HFF-Myc (cell line): ENCODE measurements at regions not wholly inside any gene's neighbourhood (a gene's known extent, or its start where the extent isn't known, plus 50 kb on each side); places are given as distances from the start of the nearest gene placed in this dataset.

Source experiments
- DNase-seq: peaks from one replicate; pipeline ENCODE4 v3.0.0-alpha.2; 2011; ENCODE audit warnings: low read depth; ENCODE audit errors: extremely low read depth
- H3K4me3 ChIP-seq: replicated peaks from 2 replicates; pipeline ENCODE4 v1.5.1; 2011; ENCODE audit warnings: low read depth, mild to moderate bottlenecking, control low read depth, low read length
- TF ChIP-seq, protein P1 (sequence below): IDR thresholded peaks from 2 replicates; pipeline ENCODE4 v1.5.1; 2012; ENCODE audit warnings: mild to moderate bottlenecking, low read depth, low read length, control low read depth; ENCODE audit errors: missing control alignments

DNA sequence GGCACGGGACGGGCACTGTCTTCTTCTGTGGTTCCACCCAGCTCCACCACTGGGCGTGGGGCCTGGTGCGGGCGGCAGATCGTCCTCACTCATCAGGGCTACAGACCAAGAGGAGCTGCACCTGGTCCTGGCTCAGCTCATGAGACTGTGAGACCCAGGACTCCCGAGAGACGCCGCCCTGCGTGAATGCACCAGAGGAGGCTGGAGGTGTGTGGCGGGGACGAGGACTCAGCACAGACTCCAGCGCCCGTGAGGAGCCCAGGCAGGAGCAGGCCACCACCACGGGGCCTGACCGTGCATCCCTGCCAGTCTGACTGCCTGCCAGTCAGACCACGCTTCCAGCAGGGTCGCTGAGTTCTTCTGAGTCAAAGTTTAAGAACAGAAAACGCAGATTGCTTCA lies 112.5 kb upstream of the SALL3 start:
- no peak overlapping the region for H3K4me3 ChIP-seq
- no peak for DNase-seq
- TF ChIP-seq, protein P1, sequence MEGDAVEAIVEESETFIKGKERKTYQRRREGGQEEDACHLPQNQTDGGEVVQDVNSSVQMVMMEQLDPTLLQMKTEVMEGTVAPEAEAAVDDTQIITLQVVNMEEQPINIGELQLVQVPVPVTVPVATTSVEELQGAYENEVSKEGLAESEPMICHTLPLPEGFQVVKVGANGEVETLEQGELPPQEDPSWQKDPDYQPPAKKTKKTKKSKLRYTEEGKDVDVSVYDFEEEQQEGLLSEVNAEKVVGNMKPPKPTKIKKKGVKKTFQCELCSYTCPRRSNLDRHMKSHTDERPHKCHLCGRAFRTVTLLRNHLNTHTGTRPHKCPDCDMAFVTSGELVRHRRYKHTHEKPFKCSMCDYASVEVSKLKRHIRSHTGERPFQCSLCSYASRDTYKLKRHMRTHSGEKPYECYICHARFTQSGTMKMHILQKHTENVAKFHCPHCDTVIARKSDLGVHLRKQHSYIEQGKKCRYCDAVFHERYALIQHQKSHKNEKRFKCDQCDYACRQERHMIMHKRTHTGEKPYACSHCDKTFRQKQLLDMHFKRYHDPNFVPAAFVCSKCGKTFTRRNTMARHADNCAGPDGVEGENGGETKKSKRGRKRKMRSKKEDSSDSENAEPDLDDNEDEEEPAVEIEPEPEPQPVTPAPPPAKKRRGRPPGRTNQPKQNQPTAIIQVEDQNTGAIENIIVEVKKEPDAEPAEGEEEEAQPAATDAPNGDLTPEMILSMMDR = no peak

DNA sequence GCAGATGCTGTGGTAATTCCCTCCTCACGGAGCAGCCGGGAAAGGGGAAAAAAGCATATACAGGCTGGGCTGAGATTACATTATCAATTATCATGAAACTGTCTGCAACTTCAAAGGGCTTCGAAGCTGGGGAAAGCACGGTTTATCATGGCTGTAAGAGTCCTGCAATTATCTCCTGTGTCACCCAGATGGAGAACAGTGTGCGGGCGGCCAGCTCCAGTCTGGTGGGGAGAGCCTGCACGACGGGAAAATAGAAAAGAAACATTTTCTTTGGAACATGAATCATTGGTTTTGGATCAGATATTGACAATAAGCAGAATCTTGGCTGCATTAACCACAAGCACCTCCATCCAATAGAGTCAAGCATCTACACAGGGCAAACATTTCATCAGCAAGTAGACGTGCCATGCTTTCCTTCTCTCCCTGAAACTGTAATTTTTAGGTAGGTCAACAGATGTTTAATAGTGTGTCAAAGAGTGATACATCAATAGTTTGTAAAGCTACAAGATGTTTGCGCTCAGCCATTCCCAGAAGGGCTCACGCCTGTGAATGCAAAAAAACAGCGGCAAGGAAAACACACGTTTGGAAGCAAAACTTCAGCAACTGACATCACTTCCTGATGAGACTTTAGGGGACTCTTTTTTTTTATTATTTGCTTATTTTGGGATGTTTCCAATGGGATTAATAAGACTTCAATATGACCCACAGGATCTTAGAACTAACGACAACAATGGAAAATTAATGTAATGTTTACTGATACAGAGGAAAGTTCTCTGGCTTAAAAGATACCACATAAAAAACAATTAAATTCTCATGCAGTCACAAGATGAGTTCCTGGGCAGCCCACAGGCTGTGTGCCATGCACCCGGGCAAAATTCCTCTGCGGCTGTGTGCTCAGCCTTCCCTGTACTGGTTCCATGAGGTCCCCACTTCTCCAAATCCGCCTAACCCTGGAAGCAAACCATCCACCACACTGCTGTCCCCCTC lies 111.0 kb upstream of the SALL3 start:
- DNase-seq = no peak
- TF ChIP-seq, protein P1 = no peak
- H3K4me3 ChIP-seq = no peak overlapping the region

DNA sequence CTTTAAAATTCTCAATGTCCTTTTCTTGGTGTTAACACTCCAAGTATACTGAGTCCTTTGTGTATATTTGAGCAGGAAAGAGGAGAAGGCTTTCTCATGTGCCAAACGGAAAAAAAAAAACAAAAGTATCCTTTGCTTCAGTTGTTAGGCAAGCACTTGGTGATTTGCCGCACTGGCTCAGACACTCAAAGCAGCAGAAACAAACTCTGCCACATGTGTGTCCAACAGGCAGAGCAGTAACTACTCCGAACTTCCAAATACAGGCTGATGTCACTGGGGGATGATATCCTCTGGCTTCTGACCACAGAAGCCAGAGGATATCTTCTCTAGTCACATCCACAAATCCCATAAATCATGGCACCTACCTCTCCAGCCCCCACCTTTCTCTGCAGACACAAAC lies 108.0 kb upstream of the SALL3 start:
- DNase-seq = no peak
- TF ChIP-seq, protein P1 = no peak
- no peak overlapping the region for H3K4me3 ChIP-seq

DNA sequence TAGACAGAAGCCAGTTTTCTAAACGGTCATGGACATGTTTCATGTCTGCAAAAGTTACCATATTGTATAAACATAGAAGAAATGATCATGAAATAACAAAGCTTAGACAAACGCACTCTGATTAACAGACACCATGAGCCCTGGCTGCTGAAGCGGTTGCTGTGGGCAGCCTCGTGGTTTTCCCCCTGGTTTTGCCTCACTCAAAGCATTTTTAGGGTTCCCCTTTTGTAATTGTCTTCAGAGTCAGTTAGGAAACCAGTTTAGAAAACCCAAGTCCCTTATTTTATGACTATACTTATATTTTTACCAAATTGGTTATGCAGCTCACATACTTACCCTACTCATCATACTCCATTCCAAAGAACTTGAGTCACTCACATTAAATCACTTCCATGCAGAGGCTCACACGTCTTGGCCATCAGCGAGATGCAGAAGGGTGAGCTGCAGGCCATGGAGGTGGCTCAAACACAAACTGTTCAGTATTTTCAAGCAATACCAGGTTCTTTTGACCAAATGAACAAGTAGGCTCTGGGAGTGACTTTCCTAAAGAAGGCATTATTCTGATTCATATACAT lies 105.6 kb upstream of the SALL3 start:
- H3K4me3 ChIP-seq = no peak overlapping the region
- DNase-seq = no peak
- TF ChIP-seq, protein P1 = no peak

DNA sequence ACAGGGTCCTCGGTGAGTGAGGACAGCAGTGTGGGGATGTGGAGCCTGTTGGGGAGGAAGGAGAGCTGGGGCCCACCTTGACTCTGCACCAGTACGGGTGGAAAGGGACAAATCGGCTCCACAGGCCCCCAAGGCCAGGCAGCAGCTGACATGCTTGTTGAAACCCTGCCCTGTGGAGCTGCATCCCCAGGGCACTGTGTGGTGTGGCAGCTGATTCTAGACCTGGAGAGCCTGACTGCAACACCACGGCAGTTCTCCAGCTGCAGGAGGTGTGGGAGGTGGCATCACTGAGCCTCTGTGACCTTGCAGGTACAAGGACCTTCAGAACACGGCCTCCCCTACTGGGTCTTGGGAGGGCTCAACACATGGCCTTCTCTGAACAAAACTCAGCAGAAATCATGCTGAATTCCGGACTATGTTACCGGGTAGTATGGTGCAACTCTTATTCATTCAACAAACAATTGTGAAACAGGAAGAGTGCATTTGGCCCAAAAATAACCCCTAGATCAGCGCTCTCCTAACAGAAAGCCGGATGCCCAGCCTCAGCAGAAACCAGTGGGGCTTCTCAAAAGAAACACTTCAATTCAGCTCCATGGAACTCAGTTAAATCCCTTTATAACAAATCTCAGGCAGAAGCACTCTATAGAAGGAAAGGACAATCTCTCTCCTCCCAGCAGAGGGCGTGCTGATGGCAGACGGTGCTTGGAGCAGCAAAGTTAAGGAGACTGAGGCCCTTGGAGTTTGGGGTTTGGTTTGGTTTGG lies 104.4 kb upstream of the SALL3 start:
- no peak for DNase-seq
- TF ChIP-seq, protein P1 = no peak
- no peak overlapping the region for H3K4me3 ChIP-seq

DNA sequence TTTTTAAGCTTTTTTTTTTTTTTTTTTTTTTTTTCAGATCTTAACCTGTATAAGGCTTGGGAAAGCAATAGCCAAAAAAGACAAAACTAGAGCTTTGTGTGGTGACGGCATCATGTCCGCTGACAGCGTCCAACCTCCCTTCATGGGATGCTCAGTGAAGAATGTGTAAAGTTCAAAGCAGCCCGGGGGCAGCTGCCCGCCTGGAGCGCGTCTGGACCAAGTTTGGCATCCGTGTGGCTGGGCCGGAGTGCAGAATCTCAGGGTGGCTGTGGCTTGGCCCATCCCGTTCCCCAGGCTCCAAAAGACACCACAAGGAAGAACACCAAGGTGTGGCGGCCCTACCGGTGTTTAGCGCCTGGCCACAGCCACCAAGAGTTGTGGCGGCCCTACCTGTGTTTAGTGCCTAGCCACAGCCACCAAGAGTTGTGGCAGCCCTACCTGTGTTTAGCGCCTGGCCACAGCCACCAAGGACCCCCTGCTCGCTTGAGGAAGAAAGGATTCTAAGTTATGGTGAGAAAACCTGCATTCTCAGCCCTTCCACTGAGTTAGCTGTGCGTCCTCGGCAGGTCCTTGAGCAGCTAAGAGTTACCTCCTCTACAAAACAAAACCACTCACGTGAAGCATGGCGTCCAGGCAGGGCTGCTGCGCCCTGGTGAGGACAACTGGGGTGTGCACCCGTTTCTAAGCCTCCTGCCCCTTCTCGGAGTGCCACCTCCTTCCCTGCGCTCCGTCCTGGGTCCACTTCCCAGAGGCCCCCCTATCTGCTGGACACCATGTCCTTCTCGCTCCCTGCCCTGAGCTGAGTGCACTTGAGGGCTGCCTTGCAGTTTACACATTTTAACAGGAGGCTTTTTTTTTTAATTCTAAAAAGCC lies 103.6 kb upstream of the SALL3 start:
- TF ChIP-seq, protein P1 = no peak
- H3K4me3 ChIP-seq = no peak overlapping the region
- no peak for DNase-seq
